HCT116 (cell line): ENCODE measurements at regions not wholly inside any gene's neighbourhood (a gene's known extent, or its start where the extent isn't known, plus 50 kb on each side); places are given as distances from the start of the nearest gene placed in this dataset.

Experiments used
- ATAC-seq: fragments of 200-7000 bp; cut with Tn5 transposase; 2 replicates; pipeline ENCODE4 v1.9.1; 2020; ENCODE audit warnings: mild to moderate bottlenecking, moderate library complexity
- BruUV-seq: library from RNA; stranded (reverse); fragments of 400-500 nt; replicated peaks from 2 replicates; lab custom pipeline; 2021; lab: Mats Ljungman, UMichigan
- CTCF ChIA-PET: fragments of 300-600 bp; sonication (Branson Sonifier 250); formaldehyde crosslinking; loops from one replicate; lab custom pipeline; 2021; ENCODE audit warnings: antibody characterized with exemption; lab: Charles Lee
- POLR2A ChIA-PET: fragments of 300-600, 350-600 bp; sonication (Branson Sonifier 250); formaldehyde crosslinking; loops from one replicate; lab custom pipeline; 2021; ENCODE audit warnings: antibody characterized with exemption; lab: Charles Lee
- RAD21 ChIA-PET, 2 experiments: fragments of 300-600 bp; sonication (Branson Sonifier 250); formaldehyde crosslinking; loops; one replicate each; lab custom pipeline; 2023; ENCODE audit warnings: low total read pairs in 2 of 2; ENCODE audit not compliant: uncharacterized antibody in 2 of 2, unreplicated experiment in 2 of 2, low non-redundant PET in 1 of 2; lab: Charles Lee
- DNase-seq: peaks from one replicate; pipeline ENCODE4 v3.0.0-alpha.2; 2010; ENCODE audit warnings: low read depth, low spot score
- H2AFZ ChIP-seq: fragments of 200-600 bp; shearing (Covaris generic), sonication (generic); 2 replicates; pipeline ENCODE4 v1.6.1; 2017; ENCODE audit warnings: low read depth, mixed run types, mixed read lengths, antibody characterized with exemption, low read length; ENCODE audit not compliant: poor library complexity, severe bottlenecking
- H3K27ac ChIP-seq: 2 replicates; pipeline ENCODE4 v1.5.1; 2012; ENCODE audit warnings: low read depth, low read length
- H3K27me3 ChIP-seq: fragments of 200-600 bp; sonication (generic); 2 replicates; pipeline ENCODE4 v1.6.1; 2016; ENCODE audit warnings: mixed run types, low read length, mixed read lengths; ENCODE audit not compliant: insufficient read depth
- H3K36me3 ChIP-seq, 2 experiments: fragments of 200-500 bp in 1 of 2; fragments of 200-600 bp in 1 of 2; sonication (Bioruptor generic) in 1 of 2; sonication (generic) in 1 of 2; 2 replicates each; pipeline versions ENCODE4 v1.5.1 to v1.6.1; 2014 to 2016; ENCODE audit warnings: low read length in 2 of 2, inconsistent platforms in 1 of 2, mixed read lengths in 1 of 2, mixed run types in 1 of 2; ENCODE audit not compliant: insufficient read depth in 2 of 2, control insufficient read depth in 1 of 2
- H3K4me1 ChIP-seq, 2 experiments: fragments of 200-600 bp in 1 of 2; sonication (generic) in 1 of 2; 2 replicates each; pipeline versions ENCODE4 v1.5.1 to v1.6.1; 2012 to 2017; ENCODE audit warnings: low read length in 2 of 2, inconsistent platforms in 1 of 2, mild to moderate bottlenecking in 1 of 2, mixed read lengths in 1 of 2, mixed run types in 1 of 2, moderate library complexity in 1 of 2; ENCODE audit not compliant: insufficient read depth in 2 of 2, control insufficient read depth in 1 of 2
- H3K4me2 ChIP-seq: fragments of 200-600 bp; sonication (generic); 2 replicates; pipeline ENCODE4 v1.6.1; 2017; ENCODE audit warnings: mixed run types, low read length, mixed read lengths
- H3K4me3 ChIP-seq, 2 experiments: fragments of 200-600 bp in 1 of 2; sonication (generic) in 1 of 2; replicated peaks in 1 of 2; 2 replicates each; pipeline ENCODE4 v1.5.1; 2011 to 2016; ENCODE audit warnings: low read length in 2 of 2, control low read depth in 1 of 2, low read depth in 1 of 2, mild to moderate bottlenecking in 1 of 2, mixed read lengths in 1 of 2, mixed run types in 1 of 2
- H3K79me2 ChIP-seq: fragments of 200-600 bp; sonication (generic); 2 replicates; pipeline ENCODE4 v1.6.1; 2017; ENCODE audit warnings: mild to moderate bottlenecking, mixed run types, low read length, moderate library complexity, mixed read lengths; ENCODE audit not compliant: insufficient read depth
- H3K9ac ChIP-seq: fragments of 200-600 bp; sonication (generic); 2 replicates; pipeline ENCODE4 v1.6.1; 2016; ENCODE audit warnings: low read length, mixed read lengths
- H3K9me2 ChIP-seq: fragments of 200-600 bp; sonication (generic), shearing (Covaris generic); 2 replicates; pipeline ENCODE4 v1.6.1; 2017; ENCODE audit warnings: mixed run types, mild to moderate bottlenecking, moderate library complexity; ENCODE audit not compliant: insufficient read depth
- H3K9me3 ChIP-seq, 2 experiments: fragments of 200-500 bp in 1 of 2; fragments of 200-600 bp in 1 of 2; sonication (Bioruptor generic) in 1 of 2; sonication (generic) in 1 of 2; 2 replicates each; pipeline ENCODE4 v1.6.1; 2014 to 2017; ENCODE audit warnings: low read length in 2 of 2, mixed read lengths in 2 of 2, inconsistent platforms in 1 of 2, low read depth in 1 of 2, mild to moderate bottlenecking in 1 of 2, mixed run types in 1 of 2, moderate library complexity in 1 of 2; ENCODE audit not compliant: control insufficient read depth in 1 of 2, insufficient read depth in 1 of 2
- H4K20me1 ChIP-seq: fragments of 200-600 bp; sonication (generic), shearing (Covaris generic); 2 replicates; pipeline ENCODE4 v1.6.1; 2017; ENCODE audit warnings: mixed run types, mild to moderate bottlenecking, moderate library complexity; ENCODE audit not compliant: insufficient read depth
- CEBPB ChIP-seq: IDR thresholded peaks from 2 replicates; pipeline ENCODE4 v1.6.1; 2012; ENCODE audit warnings: low read depth
- EGR1 ChIP-seq: IDR thresholded peaks from 2 replicates; pipeline ENCODE4 v1.6.1; 2012; ENCODE audit warnings: low read depth
- EZH2 ChIP-seq: fragments of 200-600 bp; sonication (generic); IDR thresholded peaks from 2 replicates; pipeline ENCODE4 v1.6.1; 2017; ENCODE audit warnings: antibody characterized with exemption, mixed run types
- FOSL1 ChIP-seq: IDR thresholded peaks from 2 replicates; pipeline ENCODE4 v1.6.1; 2012; ENCODE audit warnings: low read depth
- MAX ChIP-seq: IDR thresholded peaks from 2 replicates; pipeline ENCODE4 v1.6.1; 2012
- POLR2A ChIP-seq: IDR thresholded peaks from 2 replicates; pipeline ENCODE4 v1.7.0; 2011; ENCODE audit warnings: borderline replicate concordance; ENCODE audit not compliant: insufficient read depth, insufficient read length; ENCODE audit errors: extremely low read depth
- POLR2AphosphoS5 ChIP-seq: IDR thresholded peaks from 2 replicates; pipeline ENCODE4 v1.6.1; 2011; ENCODE audit warnings: mild to moderate bottlenecking, low read depth, low read length, moderate library complexity
- RAD21 ChIP-seq: IDR thresholded peaks from 2 replicates; pipeline ENCODE4 v1.6.1; 2012; ENCODE audit warnings: low read depth, mild to moderate bottlenecking
- REST ChIP-seq: IDR thresholded peaks from 2 replicates; pipeline ENCODE4 v1.6.1; 2012; ENCODE audit warnings: low read depth
- SIN3A ChIP-seq: IDR thresholded peaks from 2 replicates; pipeline ENCODE4 v1.6.1; 2012; ENCODE audit warnings: low read depth
- SP1 ChIP-seq: IDR thresholded peaks from 2 replicates; pipeline ENCODE4 v1.6.1; 2012; ENCODE audit warnings: low read depth
- SRF ChIP-seq: IDR thresholded peaks from 2 replicates; pipeline ENCODE4 v1.6.1; 2012; ENCODE audit warnings: low read depth
- YY1 ChIP-seq: IDR thresholded peaks from 2 replicates; pipeline ENCODE4 v1.6.1; 2011; ENCODE audit warnings: low read length, low read depth, moderate library complexity, mild to moderate bottlenecking; ENCODE audit not compliant: insufficient replicate concordance; ENCODE audit errors: extremely low read depth
- ZBTB33 ChIP-seq: IDR thresholded peaks from 2 replicates; pipeline ENCODE4 v1.6.1; 2011; ENCODE audit warnings: mild to moderate bottlenecking, low read length, moderate library complexity; ENCODE audit not compliant: insufficient replicate concordance; ENCODE audit errors: extremely low read depth
- ZFX ChIP-seq: fragments of 450-650 bp; IDR thresholded peaks from 2 replicates; pipeline ENCODE4 v1.6.1; 2017
- intact Hi-C: fragments of 100-400 bp; cut with micrococcal nuclease; formaldehyde crosslinking; loops from 2 replicates; pipeline ENCODE4 v1.10.0; 2022

GRCh38 chr4:116027311-116027710 is 913.9 kb upstream of the NDST4 start (continued):
- TF ChIP-seq ZBTB33 (no peak), CEBPB (no peak), EZH2 (no peak), SRF (no peak), YY1 (no peak), REST (no peak), SIN3A (no peak), EGR1 (no peak)

GRCh38 chr4:116024954-116025708 is 911.7 kb upstream of the NDST4 start:
- no TSS peak for BruUV-seq
- H2AFZ ChIP-seq = no peak overlapping the region

More at GRCh38 chr4:116024954-116025708, 911.7 kb upstream of the NDST4 start:
- Histone ChIP-seq H3K9me3 (no peaks in the 10 kb centered on the region), H4K20me1 (no peaks in the 10 kb centered on the region), H3K9me2 (no peaks in the 10 kb centered on the region), H3K79me2 (no peaks in the 10 kb centered on the region), H3K4me1 (no peaks in the 10 kb centered on the region), H3K27me3 (no peaks in the 10 kb centered on the region), H3K9ac (no peak overlapping the region), H3K27ac (no peak overlapping the region), H3K36me3 (no peaks in the 10 kb centered on the region), H3K4me2 (no peak overlapping the region), H3K4me3 (no peak overlapping the region)
- ATAC-seq (no peak), DNase-seq (no peak)
- intact Hi-C loops = no loop called here
- CTCF ChIA-PET = no interaction called here
- TF ChIP-seq MAX (no peak), SP1 (no peak), EGR1 (no peak), ZFX (no peak), ZBTB33 (no peak), POLR2A (no peak), RAD21 (no peak), FOSL1 (no peak), SRF (no peak), POLR2AphosphoS5 (no peak)
- POLR2A ChIA-PET = no interaction called here
- RAD21 ChIA-PET = no interaction called here
